ENCODE measurements at regions not wholly inside any gene's neighbourhood (a gene's known extent, or its start where the extent isn't known, plus 50 kb on each side); places are given as distances from the start of the nearest gene placed in this dataset.

GRCh38 chr4:16293210-16293838 lies 67.1 kb upstream of the TAPT1 start:
- ATAC-seq (no peak), DNase-seq (no peak)
- no peaks in the 10 kb centered on the region for H3K36me3 ChIP-seq
- H3K27me3 ChIP-seq: no peaks in the 10 kb centered on the region
- intact Hi-C loops (cut with DNase I): loop anchor here in 1 of 2 donors (10.0 kb wide), 1 partner anchor 161 kb away; no protein-coding TSS in a partner anchor
- no peak overlapping the region for H3K27ac ChIP-seq
- peaks cover 0 to 5% (median 0%) of the 10 kb centered on the region in 4 donors for H3K4me1 ChIP-seq
- no peaks in the 10 kb centered on the region for H3K9me3 ChIP-seq
- TF ChIP-seq POLR2A (IDR thresholded peaks at IDR 0.05): no peak
- no peak for TF ChIP-seq CTCF (IDR thresholded peaks at IDR 0.05)
- no peak overlapping the region for H3K4me3 ChIP-seq
- 92% methylated on average over 2 of the region's 2 CpGs for WGBS (ENCODE audit: insufficient coverage, low coverage, low lambda C conversion rate, missing lambda C conversion rate)

GRCh38 chr4:16292585-16292984 lies 66.3 kb upstream of the TAPT1 start:
- Histone ChIP-seq H3K4me3 (no peak overlapping the region), H3K4me1 (peaks cover 0 to 5% (median 0%) of the 10 kb centered on the region in 4 donors), H3K27me3 (no peaks in the 10 kb centered on the region), H3K9me3 (no peaks in the 10 kb centered on the region), H3K27ac (no peak overlapping the region), H3K36me3 (no peaks in the 10 kb centered on the region)
- WGBS (ENCODE audit: insufficient coverage, low coverage, low lambda C conversion rate, missing lambda C conversion rate): 75% methylated on average over 6 of the region's 7 CpGs
- no peak for DNase-seq
- ATAC-seq: no peak
- TF ChIP-seq CTCF (IDR thresholded peaks at IDR 0.05): no peak
- no peak for TF ChIP-seq POLR2A (IDR thresholded peaks at IDR 0.05)
- intact Hi-C loops (cut with DNase I): loop anchor here in 1 of 2 donors (10.0 kb wide), 1 partner anchor 162 kb away; no protein-coding TSS in a partner anchor

- Histone ChIP-seq H3K9me3 (no peaks in the 10 kb centered on the region), H3K27me3 (no peaks in the 10 kb centered on the region), H3K27ac (no peak overlapping the region), H3K4me3 (no peak overlapping the region), H3K36me3 (no peaks in the 10 kb centered on the region), H3K4me1 (peaks cover 0 to 5% (median 0%) of the 10 kb centered on the region in 4 donors)
- intact Hi-C loops (cut with DNase I): loop anchor here in 1 of 2 donors (10.0 kb wide), 1 partner anchor 164 kb away; no protein-coding TSS in a partner anchor
- WGBS (ENCODE audit: insufficient coverage, low coverage, low lambda C conversion rate, missing lambda C conversion rate): 55% methylated on average over 8 of the region's 8 CpGs
- DNase-seq (no peak), ATAC-seq (no peak)
- TF ChIP-seq CTCF (IDR thresholded peaks at IDR 0.05) (no peak), POLR2A (IDR thresholded peaks at IDR 0.05) (no peak)
Measured at GRCh38 chr4:16290681-16291420, 64.6 kb upstream of the TAPT1 start.

GRCh38 chr4:16289897-16290554 lies 63.8 kb upstream of the TAPT1 start:
- Histone ChIP-seq H3K36me3 (no peaks in the 10 kb centered on the region), H3K27me3 (no peaks in the 10 kb centered on the region), H3K27ac (no peak overlapping the region), H3K4me3 (no peak overlapping the region), H3K9me3 (no peaks in the 10 kb centered on the region), H3K4me1 (peaks cover 0 to 5% (median 0%) of the 10 kb centered on the region in 4 donors)
- no peak for TF ChIP-seq POLR2A (IDR thresholded peaks at IDR 0.05)
- TF ChIP-seq CTCF (IDR thresholded peaks at IDR 0.05): peak; percentile 52 to 72 (median 68)
- ATAC-seq: peak; percentile 54 to 75 (median 70)
- no peak for DNase-seq
- 1% methylated on average over 4 of the region's 4 CpGs for WGBS (ENCODE audit: insufficient coverage, low coverage, low lambda C conversion rate, missing lambda C conversion rate)
- intact Hi-C loops (cut with DNase I): loop anchor here in 1 of 2 donors (10.0 kb wide), 1 partner anchor 165 kb away; no protein-coding TSS in a partner anchor
